Central memory CD4-positive, alpha-beta T cell (primary cell): ENCODE measurements at regions not wholly inside any gene's neighbourhood (a gene's known extent, or its start where the extent isn't known, plus 50 kb on each side); places are given as distances from the start of the nearest gene placed in this dataset.

ENCODE experiments used
- DNase-seq: peaks from one replicate; pipeline ENCODE4 v3.0.0; 2022

- no peak for DNase-seq
Measured at GRCh38 chr7:11895337-11895736, 63.3 kb upstream of the THSD7A start.

GRCh38 chr7:11896663-11897062 is 64.7 kb upstream of the THSD7A start:
- DNase-seq, result no peak

- no peak for DNase-seq
Measured at GRCh38 chr7:11899247-11899646, 67.2 kb upstream of the THSD7A start.

- no peak for DNase-seq
Measured at GRCh38 chr7:11910253-11910652, 78.3 kb upstream of the THSD7A start.

- no peak for DNase-seq
Measured at GRCh38 chr7:11911900-11912299, 79.9 kb upstream of the THSD7A start.

GRCh38 chr7:11914645-11915044 is 82.6 kb upstream of the THSD7A start:
- no peak for DNase-seq

GRCh38 chr7:11923376-11923930 is 91.5 kb upstream of the THSD7A start:
- no peak for DNase-seq

- DNase-seq, result no peak
Measured at GRCh38 chr7:11931307-11931706, 99.3 kb upstream of the THSD7A start.

- DNase-seq, result no peak
Measured at GRCh38 chr7:11934796-11935195, 102.8 kb upstream of the THSD7A start.

GRCh38 chr7:11935905-11936304 is 103.9 kb upstream of the THSD7A start:
- no peak for DNase-seq

GRCh38 chr7:11946794-11947193 is 114.8 kb upstream of the THSD7A start:
- no peak for DNase-seq

- DNase-seq, result no peak
Measured at GRCh38 chr7:11950281-11950680, 118.3 kb upstream of the THSD7A start.

GRCh38 chr7:11950942-11951341 is 118.9 kb upstream of the THSD7A start:
- DNase-seq, result no peak

GRCh38 chr7:11951909-11952308 is 119.9 kb upstream of the THSD7A start:
- DNase-seq, result no peak

- DNase-seq, result no peak
Measured at GRCh38 chr7:11952972-11953371, 121.0 kb upstream of the THSD7A start.

- DNase-seq, result no peak
Measured at GRCh38 chr7:11956991-11957390, 125.0 kb upstream of the THSD7A start.

- DNase-seq, result no peak
Measured at GRCh38 chr7:11957956-11958355, 126.0 kb upstream of the THSD7A start.

- no peak for DNase-seq
Measured at GRCh38 chr7:11959121-11959520, 127.1 kb upstream of the THSD7A start.

- no peak for DNase-seq
Measured at GRCh38 chr7:11960621-11961020, 128.6 kb upstream of the THSD7A start.

- DNase-seq, result no peak
Measured at GRCh38 chr7:11969643-11970042, 137.6 kb upstream of the THSD7A start.

- DNase-seq, result no peak
Measured at GRCh38 chr7:11970132-11970531, 138.1 kb upstream of the THSD7A start.

GRCh38 chr7:11985376-11985775 is 153.4 kb upstream of the THSD7A start:
- no peak for DNase-seq

GRCh38 chr7:11985971-11986370 is 154.0 kb upstream of the THSD7A start:
- DNase-seq, result no peak

- DNase-seq, result no peak
Measured at GRCh38 chr7:11988186-11988585, 156.2 kb upstream of the THSD7A start.

GRCh38 chr7:12002428-12002827 is 170.4 kb upstream of the THSD7A start:
- no peak for DNase-seq

GRCh38 chr7:12004581-12004980 is 172.6 kb upstream of the THSD7A start:
- no peak for DNase-seq
